GM21526 (cell line): ENCODE measurements at regions not wholly inside any gene's neighbourhood (a gene's known extent, or its start where the extent isn't known, plus 50 kb on each side); places are given as distances from the start of the nearest gene placed in this dataset.
"Not testable (repeated sequence)": the region's sequence is repeated elsewhere in the genome, so short reads cannot be mapped to it uniquely, and the experiment has no call there.

Experiments
- ATAC-seq: cut with Tn5 transposase; IDR thresholded peaks from one replicate; pipeline ENCODE4 v1.9.1; 2021; ENCODE audit warnings: moderate library complexity; ENCODE audit not compliant: unreplicated experiment, low FRiP score

DNA sequence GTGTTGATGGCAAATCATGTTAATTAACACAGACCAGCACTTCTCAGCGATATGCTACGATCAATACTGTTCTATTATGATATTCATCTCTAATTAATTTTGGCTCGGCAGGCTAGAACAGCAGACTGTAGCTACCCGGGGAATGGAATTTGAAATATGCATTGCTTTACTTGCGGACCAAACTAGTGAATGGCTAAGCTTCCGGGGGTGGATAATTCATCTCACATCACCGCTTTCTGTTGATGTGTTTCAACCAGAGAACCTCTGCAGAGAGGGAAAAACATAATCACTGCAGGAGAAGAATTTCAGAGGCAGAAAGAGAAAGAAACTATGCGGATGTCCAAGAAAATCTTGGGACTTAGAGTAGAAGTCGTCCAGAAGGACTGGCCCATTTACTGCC lies 490.9 kb downstream of the STK39 start:
- no peak for ATAC-seq

DNA sequence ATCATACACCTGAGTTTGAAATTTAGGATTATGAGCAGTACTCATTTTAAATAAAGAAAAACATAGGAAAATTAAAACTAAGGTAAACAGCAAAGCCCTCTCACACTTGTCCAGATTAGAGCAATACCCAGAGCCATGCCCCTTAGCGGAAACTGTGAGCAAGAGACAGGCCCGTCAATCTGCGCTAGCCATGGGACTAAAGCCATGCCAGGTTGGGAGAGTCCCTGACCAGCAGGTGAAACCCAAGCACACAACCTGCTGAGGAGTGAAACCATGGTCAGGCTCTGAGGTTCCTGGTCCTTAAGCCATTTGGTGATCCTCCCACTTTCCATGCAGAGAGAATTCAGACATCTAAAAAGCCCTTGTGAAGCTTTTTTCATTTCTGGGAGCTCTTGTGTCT lies 494.3 kb downstream of the STK39 start:
- ATAC-seq = no peak

DNA sequence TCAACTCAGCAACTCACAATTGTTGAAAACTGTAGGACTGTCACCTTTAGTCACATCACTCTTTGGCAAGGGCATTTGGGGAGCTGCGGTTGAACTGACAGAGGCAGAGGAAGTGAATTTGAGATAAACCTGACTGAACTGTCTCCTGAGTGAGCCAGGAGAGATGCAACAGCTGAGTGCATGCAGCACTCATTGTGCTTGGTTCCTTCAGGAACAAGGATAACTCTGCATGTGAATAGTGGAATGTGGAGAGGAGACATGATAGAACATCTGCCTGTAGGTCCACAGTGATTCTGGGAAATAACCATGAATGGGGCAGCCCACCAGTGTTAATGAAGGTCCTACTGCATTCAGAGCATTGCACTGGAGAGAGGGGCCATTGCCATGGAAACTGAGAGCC lies 494.7 kb downstream of the STK39 start:
- ATAC-seq = no peak

- no peak for ATAC-seq
Observed at GRCh38 chr2:167750675-167751074, 496.7 kb downstream of the STK39 start.

GRCh38 chr2:167749660-167750059 lies 497.7 kb downstream of the STK39 start:
- no peak for ATAC-seq

DNA sequence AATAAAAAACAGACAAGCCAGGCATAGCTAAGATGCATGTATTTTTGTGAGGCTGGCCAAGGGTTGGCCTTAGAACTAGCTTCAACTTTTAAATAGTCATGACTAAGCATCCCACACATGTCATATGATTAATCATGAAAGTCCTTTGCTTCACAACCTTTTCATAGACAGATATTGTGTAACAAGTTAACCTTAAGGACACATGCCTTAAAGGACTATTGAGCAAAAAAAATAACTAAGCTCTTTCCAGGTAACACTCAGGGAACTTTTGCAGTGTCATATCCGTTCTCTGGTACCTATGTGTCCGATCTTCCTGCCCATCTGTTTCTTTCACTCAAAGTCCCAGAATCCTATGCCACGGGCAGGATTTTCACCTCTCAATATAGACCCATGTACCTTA lies 498.4 kb downstream of the STK39 start:
- ATAC-seq = no peak

GRCh38 chr2:167748536-167748935 lies 498.9 kb downstream of the STK39 start:
- ATAC-seq = no peak

DNA sequence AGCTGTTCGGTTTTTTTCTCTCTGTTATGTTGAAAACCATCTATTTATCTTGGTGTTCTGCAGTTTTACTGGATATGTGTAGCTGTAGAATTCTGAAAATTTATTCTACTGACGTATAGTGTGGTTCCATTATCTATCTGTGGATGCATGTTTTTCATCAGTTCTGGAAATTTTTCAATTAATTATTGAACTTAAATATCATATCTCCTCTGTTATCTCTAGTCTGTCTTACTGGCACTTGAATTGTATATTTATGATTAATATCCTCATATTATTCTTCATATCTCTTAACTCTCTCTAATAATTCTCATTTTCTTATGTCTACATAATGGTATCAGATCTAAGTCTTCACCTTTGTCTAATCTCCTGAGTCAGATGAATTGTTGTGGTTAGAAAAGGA lies 501.7 kb downstream of the STK39 start:
- ATAC-seq = no peak

DNA sequence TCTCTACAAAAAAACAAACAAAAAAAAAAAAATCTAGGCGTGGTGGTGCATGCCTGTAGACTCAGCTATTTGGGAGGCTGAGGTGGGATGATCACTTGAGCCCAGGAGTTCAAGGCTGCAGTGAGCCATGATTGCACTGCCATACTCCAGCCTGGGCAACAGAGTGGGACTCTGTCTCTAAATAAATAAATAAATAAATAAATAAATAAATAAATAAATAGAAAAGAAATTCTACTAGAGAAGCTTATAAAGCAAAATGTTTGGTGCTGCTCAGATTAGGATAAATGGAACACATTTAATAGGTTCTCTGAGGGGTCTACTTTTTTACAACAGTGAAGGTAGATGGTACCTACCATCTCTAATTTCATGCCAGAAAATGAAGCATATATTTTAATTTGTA lies 507.5 kb downstream of the STK39 start:
- ATAC-seq = not testable (repeated sequence)

GRCh38 chr2:167733747-167734146 lies 513.6 kb downstream of the STK39 start:
- no peak for ATAC-seq

DNA sequence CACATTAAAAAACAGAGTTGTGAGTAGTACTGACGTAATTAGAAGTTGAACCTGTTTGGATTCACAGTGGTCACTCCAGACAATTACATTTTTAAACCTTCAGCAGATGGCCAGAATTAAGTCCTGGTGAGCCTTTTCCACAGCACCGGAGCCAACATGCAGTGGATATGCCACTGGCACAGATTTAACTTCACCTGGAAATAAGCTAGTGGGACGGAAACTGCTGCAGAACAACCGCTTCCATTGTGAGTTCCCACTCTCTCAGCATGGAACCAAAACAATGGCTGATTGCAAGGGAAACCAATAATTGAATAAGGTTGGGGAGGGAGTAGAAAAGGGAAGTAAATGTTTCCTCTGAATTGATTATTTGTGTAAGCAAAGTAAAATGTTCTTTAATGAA lies 515.1 kb downstream of the STK39 start:
- ATAC-seq = no peak

DNA sequence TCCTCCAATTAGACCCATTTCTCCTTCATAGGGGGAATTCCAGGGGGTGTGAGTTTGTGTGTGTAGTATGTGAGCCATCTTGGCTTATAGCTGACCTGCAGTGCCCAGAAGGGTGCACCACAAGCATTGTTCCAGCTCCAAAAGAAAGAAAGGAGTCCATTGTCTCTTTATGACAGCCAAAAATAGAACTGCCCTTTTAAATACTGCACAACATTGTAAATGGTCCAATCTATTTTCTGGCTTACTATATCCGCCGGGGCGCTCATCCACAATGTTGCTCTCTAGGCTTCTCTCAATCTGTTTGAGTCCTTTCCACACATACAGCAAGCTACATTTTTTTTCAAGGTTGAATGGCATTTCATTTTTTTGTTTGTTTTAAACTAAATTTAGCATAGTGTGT lies 517.5 kb downstream of the STK39 start:
- no peak for ATAC-seq

GRCh38 chr2:167726788-167727187 lies 520.6 kb downstream of the STK39 start:
- no peak for ATAC-seq

DNA sequence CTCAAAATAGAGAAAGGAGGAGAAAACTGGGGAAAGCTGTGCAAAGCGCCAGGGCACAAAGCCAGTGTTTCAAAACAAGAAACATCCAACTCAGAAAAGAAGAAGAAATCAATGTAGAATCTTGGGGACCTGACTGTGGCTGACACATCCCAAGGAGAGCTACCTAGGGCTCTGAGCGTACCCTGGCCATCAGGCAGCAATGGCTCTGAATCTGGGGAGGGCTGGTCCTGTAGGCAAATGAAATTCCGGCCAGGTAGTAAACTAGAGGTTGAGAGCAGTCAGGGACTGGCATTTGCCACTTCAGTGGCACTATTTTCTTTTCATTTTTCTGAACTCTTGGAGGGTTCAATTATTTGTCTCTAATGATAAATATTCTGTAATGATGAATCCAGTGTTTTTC lies 525.8 kb downstream of the STK39 start:
- ATAC-seq = no peak

DNA sequence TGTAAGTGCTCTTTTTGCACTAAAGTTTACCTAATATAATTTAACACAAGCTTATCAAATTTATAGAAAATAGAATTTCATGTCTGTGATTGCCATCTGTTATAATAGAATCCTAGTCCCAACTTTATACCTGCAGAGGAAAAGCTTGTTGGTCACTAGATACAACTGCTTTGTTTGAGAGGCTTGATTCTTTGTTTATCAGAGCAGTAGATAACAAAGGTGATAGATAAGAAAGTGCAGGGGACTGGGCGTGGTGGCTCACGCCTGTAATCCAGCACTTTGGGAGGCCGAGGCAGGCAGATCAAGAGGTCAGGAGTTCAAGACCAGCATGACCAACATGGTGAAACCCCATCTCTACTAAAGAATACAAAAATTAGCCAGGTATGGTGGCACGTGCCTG lies 528.0 kb downstream of the STK39 start:
- ATAC-seq = no peak

DNA sequence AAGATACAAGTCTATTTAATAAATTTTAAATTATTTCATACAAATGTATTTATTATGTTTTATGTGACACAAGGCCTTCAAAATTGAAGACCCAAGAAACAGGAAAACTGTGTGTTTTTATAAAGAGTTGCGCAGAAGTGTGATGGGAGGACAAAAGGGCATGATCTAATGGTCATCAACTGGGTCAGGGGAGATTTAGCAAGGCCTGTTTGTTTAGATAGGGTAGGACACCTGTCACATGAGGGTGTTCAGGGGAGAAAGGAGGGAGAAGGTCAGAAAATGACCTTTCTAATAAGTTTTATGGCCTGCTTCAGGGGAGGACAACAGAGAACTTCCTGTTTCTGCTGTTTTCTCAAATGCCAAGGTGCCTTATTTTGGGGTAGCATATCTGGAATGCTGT lies 528.8 kb downstream of the STK39 start:
- no peak for ATAC-seq

DNA sequence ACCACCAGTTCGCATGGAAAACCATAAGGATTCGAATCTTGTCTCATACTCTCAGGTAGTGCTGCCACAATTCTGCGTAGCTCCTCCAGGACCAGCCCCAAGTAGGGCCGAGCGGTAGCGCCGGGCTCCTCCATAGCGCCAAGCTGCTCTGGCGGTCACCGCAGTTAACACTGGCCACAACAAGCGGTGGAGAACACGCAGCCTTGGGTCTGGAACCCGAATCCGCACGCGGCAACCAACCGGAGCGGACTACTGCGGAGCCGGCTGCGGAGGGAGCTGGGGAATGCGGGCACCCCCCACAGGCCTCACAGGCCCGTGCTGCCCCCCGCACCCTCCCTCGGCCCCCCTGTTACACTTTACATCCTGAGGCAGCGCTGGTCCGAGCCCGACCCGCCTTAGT lies 531.5 kb downstream of the STK39 start:
- ATAC-seq = no peak

DNA sequence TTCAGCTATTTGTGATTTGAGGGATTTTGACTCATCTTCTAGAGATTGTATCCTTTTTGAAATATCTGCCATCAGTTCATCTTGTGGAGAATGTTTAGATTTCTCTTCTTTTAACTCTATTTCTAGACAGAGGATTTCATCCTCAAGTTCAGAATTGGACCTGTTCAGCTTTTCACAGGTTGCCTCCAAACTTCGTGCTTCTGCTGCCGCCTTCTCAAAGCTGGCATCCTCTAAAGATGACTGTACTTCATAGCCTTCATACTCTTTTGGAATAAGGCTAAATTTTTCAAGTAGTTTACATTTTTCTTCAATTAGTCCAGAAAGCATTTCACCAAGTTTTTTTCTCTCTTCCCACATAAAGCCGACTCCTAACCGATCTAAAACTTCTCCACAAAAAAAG lies 531.9 kb downstream of the STK39 start:
- ATAC-seq = not testable (repeated sequence)

DNA sequence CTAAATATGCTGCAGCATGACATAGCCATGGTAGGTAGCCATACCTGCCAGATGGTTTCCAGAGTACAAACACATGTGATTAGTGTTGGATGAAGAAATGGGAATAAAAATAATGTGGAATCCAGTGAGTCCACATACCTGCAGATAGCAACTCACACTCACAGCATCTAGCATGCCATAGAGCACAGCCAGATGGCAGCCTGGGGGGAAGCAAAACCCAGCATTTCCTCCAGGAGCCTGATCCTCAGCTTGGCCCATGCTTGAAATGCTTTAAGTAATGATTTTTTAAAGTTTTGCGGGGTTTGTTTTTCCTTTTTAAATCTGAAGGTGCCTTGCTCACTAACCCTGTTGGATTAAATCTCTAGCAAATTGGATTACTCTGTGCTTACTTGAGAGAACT lies 535.1 kb downstream of the STK39 start:
- no peak for ATAC-seq

- no peak for ATAC-seq
Observed at GRCh38 chr2:167708998-167709397, 538.4 kb downstream of the STK39 start.

DNA sequence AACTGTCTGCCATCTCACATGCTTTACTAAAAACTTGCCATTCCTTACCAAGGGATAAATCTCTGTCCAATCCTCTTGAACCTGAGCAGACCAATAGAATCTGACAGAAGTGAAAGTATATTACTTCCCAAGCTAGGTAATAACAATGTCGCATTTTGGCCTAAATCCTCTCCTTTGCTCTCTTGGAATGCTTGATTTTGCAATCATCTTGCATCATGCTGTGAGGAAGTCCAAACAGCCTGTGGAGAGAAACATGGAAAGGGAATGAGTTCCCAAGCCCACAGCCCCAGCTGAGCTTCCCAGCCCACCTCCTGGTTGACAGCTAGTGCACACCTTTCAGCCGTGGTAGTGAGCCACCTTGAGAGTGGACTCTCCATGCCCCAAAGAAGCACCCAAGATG lies 540.6 kb downstream of the STK39 start:
- no peak for ATAC-seq

DNA sequence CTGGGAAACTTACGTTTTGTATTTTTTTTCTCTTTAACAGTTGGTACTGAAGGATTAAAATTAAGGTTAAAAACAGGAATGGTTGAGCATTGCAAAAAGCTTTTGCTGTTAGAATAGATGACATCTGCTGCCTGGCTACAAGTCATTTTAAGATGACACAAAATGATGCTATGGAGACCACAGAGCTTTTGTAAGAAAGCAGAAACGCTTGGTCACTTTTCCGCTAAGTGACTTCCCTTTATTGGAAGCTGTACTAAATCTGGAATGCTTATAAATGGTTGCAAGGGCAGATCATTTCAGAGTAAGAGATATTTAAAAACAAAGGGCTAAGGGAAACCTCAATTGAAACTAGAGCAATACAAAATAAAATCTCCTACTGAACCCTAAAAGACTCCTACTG lies 544.0 kb downstream of the STK39 start:
- no peak for ATAC-seq

GRCh38 chr2:167702227-167702626 lies 545.2 kb downstream of the STK39 start:
- ATAC-seq = no peak

DNA sequence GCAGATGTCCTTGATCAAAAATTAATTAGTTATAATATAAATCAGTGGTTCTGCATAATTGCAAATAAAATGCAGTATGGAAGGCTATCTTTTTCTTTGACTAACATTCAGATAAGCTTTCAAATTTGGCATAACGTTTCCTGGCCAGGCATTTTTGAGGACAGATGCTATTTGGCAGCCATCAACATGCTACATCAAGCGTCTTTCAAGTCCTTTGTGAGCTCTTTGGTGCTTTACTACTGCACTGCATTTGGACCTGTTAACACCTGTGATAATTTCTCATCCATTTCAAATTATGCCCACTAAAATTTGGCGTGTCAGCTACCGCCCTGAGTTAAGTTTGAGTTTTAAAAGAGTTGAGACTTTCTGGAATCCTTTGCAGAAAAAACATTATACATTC lies 545.7 kb downstream of the STK39 start:
- no peak for ATAC-seq
